Fibroblast of skin of right quadriceps (primary cell): ENCODE measurements at regions not wholly inside any gene's neighbourhood (a gene's known extent, or its start where the extent isn't known, plus 50 kb on each side); places are given as distances from the start of the nearest gene placed in this dataset.

Experiments used
- DNase-seq: peaks from one replicate; pipeline ENCODE4 v3.0.0-alpha.2; 2013

DNA sequence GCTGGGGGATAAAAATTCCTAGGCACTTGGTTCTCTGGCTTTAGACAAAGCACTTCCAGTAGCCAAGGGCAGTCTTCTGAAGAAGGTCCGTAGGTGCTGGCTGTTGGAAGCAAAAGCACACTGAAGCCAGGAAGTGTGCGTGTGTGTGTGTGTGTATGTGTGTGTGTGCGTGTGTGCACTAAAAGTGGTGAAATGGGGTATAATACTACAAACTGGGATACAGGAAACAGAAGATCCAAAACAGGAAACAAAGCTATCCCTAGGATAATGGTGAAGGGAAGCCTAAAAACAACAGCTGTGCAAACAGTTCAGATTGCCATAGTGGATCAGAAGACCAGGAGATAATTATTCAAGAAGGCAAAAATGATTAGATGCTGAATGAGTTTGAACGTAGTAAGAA, 103.4 kb downstream of the IL20RB start:
- DNase-seq: no peak

DNA sequence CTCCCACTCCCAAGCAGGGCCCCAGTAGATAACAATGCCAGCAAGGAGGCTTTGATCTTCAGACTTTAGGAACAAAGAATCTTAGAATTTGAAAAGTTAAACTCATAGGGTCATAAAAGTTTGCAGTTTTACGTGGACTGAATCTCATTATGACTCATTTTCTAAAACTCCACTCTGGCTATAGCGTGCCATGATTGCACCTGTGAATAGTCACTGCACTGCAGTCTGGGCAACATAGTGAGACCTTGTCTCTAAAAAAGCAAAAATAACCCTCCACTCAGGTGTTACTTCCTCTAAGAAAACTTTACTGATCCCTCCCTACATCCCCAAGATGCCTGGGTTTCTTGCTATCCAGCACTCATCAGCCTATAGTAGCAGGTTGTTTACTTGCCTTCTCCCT, 104.5 kb downstream of the IL20RB start:
- no peak for DNase-seq

DNA sequence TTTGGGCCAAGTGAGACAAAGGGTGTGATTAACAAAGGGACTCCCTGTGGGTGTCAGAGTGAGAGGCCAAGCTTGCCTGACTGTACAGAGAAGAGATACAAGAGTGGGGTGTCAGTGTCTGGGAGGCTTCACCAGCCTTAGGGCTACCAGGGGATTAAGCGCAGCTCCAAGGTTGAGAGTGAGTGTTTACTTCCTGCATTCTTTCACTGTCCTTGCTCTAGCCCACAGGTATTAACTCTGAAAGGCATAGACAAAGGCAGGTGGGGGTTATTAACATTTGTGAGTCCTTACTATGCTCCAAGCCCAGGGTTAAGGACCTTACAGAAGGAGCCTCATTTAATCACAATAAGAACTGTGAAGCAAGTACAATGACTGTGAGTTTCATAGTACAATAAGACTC, 107.6 kb downstream of the IL20RB start:
- no peak for DNase-seq

DNA sequence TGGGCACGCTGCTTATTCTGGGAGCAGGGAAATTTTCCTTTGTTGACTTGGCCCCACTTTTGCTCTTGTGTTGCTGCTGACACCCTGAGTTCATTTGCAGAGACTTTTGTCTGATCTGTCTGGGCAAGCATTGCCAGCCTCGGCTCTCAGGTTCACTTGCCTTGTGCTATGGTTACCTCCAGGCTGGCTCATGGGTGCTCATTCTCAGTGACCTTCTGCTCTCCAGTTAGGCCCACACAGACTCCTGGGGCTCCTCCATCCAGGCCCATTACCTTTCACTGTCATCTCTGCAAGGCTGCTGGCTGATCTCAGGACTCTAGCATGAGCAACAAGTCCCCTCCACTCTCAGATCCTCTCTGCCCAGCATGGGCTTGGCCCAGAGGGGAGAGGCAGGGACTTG, 108.3 kb downstream of the IL20RB start:
- DNase-seq: no peak

DNA sequence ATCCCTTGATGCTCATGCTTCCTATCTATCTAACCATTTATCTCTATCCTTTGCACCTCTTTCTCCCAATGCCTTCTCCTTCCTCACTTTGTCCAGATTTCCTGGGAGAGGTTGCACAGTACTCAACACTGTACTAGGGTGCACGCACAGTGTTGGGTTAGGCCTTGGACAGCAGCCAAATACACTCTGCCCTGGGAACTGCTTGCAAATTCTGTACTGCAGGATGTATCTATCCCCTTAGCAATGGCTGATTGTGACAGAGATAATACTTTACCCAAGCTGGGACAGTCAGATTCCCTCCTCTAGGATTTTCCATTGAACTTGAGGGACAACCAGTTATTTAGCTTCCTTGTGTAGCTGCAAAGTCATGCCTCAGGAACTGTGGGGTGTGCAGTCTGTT, 113.3 kb downstream of the IL20RB start:
- no peak for DNase-seq

DNA sequence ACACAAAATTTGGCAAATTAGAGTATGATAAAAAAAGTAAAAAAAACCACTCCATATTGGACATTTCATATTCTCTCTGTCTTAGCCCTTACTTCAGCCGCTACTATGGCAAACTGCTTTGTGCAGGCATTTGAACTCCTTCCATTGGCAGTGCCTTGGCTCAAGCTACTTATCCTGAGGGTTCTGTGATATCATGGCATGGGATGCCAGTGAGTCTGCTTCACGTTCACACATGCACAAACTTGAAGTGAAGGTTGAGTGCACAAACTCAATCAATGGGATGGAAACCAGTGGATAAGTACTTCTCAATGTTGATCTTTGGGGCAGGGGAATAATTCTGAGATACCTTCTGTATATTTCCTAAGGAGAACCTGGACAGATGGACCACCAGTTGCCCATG, 117.2 kb downstream of the IL20RB start:
- DNase-seq: no peak

DNA sequence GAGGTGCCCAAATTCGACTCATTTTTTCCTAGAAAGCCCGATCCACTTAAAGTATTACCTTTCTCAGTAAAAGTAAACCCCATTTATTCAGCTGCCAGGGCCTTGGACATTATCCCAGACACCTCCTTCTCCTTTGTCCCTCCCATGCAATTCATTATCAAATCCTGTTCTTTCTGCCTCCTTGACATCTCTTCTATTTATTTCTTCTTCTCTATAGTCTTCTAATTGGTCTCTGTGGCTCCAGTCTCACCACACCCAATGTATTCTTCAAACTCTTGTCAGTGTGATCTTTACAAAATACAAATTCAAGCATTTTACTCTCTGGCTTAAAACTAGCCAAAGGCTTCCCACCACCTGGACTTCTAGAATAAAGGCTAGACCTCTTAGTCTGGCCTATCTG, 120.3 kb downstream of the IL20RB start:
- no peak for DNase-seq

DNA sequence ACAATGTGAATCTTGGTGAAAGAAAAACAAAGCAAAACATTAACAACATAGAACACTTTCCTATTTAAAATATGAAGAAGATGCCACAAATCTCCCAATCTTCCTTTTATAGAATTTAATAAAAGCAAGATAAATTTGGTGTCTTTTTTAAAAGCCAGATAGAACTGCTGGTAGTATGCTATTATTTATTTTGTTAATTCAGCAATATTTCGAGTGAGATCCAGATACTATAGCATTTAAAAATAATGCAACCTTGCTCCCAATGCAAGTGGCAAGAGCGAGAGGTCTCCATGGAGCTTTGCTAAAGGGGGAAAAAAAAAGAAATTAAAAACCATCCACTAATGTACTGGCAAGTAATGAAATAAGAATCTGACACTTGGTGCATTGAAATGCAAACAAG, 121.8 kb downstream of the IL20RB start:
- no peak for DNase-seq

DNA sequence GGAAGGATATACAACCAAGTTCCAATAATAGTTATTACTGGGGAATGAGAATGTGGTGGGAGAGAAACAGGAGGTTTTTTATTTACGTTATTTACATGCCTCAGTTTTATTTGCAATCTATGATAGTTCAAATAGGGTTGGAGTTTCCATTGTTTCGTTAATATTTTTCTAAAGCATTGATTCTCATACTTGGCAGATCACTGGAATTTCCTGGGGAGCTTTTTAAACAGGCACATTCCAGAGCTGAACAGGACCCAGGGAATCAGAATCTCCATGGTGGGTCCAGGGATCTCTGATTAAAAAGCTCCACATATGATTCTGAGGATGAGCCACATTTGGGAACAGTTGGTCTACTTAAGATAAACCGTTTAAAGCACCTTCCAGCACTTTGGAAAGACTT, 123.9 kb downstream of the IL20RB start:
- no peak for DNase-seq

DNA sequence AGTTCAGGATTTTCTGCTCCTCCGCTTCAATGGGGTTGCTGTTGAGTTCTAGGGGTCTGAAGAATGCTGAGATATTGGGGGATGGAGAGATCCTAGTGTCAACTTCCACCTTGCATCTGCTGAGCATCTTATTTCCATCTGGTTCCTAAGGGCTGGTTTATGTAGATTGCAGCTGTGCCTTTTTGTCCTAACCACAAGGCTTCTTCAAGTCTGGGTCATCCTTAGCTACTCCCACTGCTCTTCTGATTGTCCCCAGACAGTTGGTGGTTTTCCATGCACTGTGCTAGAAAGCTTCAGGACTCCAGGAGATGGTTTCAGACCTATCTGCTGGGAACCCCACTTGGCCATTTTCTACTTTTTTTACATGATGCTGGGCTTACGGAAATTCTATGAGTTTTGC, 125.0 kb downstream of the IL20RB start:
- DNase-seq: no peak

DNA sequence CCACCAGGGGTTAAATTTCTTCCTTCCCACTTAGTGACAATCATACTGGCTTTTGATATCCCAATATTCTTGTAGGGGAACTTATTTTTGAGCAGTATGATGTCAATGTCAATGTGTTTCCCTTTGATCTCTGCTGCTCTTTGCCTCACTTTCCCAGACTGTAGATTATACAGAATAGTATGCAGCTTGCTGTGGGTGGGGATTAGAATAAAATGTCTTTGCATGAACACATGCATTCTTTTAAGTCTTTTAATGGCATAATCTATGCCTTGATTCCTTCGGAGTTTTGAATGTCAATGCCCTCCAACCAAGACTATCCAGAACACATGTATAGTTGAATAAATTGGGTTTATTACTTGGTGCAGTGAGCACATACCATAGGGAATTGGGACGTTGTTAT, 125.5 kb downstream of the IL20RB start:
- no peak for DNase-seq

DNA sequence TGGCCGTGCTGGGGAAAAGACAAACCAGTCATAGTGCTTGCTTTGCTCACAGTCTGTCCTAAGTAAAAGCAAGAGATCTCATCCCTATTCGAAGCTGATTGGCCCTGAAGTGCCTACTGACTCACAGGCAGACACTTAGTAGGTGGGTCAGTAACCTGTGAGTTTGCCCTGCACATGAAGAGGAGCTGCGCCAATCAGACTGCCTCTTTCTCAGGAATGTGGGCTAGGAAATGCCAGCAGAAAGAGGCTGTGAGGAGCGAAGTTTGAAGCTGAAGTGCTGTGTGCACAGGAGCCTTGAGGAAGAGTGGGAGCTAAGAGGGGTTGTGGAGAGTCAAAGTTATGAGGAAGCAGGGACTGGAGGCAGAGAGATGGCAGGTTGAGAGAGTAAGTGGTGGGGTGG, 126.8 kb downstream of the IL20RB start:
- DNase-seq: no peak

DNA sequence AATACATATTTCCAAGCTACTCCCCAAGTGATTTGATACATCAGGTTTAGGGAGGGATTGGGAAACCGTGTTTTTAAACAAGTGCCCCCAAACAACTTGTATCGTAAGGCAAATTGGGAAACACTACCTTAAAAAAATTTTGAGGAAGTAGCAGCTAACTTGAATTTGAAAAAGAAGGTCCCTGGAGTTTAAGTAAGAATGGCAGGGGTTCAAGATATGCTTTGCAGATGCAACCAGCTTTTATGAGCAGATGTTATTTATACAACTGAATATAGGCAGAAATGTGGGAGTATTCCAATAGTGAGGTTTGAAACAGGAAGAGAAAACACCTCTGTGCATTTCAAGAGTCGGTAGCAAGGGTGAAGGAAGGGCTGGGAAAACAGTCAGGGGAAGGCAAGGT, 139.6 kb downstream of the IL20RB start:
- no peak for DNase-seq

DNA sequence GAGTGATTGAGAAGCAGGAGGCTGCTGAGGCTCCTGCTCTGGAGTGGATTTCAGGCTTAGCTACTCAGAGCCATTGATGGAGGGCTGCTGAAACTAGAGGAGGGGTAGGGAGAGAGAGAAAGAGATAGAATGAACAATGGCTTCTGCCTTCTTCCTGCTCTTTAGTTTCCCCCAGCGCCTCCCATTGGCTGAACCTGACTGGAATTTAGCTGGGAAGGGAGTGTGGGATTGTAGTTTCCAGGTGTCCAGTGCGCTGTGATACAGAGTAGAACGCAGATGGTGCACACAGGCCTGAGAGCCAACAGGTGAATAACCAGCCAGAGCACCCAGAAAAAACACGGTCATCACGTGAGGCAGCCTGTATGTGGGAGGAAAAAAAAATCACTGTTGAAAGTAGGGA, 140.1 kb downstream of the IL20RB start:
- no peak for DNase-seq

DNA sequence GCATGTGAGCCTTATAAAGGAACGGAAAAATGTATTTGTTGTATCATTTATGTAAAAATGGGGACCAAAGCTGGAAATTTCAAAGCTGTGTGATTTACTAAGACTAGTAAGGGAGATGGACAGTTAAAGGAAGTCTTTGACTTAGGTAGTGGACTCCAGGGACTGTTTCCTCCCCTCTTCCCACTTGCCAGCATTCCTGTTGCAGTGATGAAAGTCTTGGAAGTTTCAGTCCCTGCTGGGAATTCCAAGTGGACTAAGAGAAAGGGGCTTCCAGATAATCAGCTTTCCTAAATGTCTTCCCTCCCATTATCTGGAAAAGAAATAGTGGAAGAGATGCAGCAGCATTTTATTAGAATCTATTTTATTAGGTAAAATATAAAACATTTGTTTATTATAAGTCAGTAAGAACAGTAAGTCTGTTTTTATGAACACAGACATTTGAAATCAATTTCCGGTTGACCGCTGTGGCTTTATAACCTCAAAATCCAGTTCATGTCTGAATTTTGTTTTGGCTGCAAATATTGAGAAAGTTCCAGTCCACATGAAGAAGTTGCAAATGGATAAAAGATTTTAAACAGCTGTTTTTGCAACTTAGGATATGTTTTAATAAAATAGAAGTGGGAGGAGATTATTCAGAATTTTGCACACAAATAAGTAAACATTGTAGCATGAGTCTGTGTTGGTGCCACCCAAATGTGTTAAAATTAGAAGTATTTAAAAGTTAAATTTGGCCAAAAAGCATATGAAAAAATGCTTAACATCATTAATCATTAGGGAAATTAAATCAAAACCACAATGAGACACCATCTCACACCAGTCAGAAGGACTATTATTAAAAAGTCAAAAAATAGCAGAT, 141.8 kb downstream of the IL20RB start:
- DNase-seq: no peak

DNA sequence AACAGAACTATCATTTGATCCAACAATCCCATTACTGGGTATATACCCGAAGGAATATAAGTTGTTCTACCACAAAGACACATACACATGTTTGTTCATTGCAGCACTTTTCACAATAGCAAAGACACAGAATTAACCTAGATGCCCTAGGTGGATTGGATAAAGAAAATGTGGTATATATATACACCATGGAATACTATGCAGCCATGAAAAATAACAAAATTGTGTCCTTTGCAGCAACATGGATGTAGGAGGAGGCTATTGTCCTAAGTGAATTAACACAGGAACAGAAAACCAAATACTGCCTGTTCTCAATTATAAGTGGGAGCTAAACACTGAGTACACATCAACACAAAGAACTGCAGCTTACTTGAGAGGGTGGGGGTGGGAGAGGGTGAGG, 142.5 kb downstream of the IL20RB start:
- no peak for DNase-seq

DNA sequence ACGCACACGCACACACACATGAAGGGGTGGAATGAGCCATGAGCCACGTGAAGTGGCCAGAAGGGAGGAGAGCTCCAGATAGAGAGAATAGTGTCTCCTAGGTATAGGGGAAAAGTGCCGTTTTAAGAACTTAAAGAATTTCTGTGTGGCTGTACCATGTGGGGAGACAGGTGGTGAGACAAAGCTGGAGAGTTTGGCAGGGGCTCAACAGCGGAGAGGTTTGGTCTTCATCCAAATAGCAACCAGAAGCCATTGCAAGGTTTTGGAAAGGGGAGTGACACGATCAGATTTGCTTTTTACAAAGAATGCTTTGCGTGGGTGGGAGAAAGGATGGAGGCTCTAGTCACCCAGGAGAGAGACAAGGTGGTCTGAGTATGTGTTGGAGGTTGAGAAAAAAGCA, 146.0 kb downstream of the IL20RB start:
- DNase-seq: no peak

DNA sequence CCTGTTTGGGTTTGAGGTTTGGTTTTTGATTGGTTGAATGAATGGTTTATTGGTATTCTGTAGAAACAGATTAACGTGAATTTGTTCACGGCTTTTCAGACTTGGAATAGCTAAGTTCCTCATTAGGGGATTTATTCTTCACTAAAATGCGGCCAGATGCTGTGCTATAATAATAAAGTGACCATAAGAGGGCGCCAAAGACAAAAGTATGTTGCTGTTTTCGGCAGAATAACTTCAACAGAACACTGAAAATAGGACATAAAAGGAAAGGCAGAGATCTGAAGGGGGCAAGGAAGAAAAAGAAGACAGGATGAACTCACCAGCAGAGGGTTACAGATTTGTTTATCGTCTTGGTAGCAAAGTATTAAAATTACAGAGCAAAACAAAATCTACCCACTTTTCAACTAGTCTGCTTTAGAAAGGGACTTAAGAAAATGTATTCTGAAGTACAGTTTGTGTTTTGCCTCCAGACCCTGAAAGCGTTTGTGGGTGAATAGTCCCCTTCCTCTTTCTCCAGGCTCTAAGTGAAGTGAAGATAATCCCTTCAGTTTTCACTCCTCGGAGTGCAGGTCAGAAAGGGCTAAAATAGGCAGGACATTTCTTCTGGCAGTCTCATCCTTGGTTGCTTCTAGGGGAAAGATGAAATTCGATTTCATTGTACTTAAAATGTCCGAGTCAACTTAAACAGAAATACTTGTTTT, 147.6 kb downstream of the IL20RB start:
- peak; percentile 51 for DNase-seq

DNA sequence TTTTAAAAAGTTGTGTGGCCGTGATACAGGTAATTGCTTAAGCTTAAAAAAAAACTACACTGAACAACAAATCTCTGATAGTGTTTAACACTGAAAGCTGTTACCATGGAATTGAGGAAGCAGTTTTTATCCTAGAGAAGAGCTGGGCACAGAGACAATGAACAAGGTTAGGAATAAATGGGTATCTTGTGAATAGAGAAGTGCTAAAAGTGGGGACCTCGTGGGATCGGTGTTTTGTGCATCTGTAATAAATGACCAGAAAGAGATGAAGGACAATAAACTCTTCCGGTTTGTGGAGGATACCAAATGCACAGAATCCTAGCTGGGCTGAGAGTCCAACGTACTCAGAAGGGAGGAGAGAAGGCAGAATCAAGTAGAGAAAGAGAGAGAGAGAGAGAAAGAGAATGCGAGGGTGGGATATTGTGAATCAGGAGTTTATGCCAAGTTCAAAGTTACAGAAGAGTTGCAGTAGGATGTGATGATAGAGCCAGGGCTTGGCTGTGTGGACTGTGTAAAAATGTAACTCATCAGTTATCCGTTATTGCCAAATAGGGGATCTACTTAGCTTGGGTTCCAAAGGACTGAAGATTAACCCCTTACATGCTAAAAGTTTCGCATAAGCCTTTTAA, 148.9 kb downstream of the IL20RB start:
- no peak for DNase-seq

DNA sequence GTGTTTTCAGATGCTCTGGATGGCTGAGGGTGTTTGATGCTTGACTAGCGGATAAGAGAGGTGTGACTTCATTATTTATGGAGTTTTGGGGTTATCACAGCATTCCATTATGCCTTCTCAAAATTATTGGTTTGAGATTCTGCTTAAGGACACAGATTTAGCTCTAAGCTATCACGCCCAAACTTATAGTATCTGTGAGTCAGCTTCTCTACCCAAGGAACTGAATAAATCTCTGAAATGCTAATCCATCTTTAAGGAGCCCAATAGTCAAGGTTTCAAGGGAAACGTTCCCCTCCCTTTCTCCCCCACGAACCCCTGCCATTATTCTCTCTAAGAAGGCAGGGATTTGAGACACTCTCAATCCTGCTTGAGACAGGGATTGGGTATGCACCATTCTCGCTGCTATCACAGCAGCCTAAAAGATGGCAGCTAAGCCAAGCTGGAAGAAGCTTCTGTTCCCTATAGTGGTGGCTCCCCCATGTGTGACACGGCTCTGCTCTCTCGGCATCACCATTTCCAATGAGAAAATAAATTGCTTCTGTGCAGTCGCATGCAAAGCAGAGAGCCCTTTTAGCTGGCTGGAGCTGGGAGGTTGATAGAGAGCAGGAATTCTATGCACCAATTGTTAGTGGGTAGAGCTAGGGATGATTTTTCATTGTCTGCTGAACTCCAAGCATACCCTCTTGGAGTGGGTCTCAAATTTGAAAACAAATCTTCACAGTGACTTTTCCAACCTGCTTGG, 151.1 kb downstream of the IL20RB start:
- no peak for DNase-seq

DNA sequence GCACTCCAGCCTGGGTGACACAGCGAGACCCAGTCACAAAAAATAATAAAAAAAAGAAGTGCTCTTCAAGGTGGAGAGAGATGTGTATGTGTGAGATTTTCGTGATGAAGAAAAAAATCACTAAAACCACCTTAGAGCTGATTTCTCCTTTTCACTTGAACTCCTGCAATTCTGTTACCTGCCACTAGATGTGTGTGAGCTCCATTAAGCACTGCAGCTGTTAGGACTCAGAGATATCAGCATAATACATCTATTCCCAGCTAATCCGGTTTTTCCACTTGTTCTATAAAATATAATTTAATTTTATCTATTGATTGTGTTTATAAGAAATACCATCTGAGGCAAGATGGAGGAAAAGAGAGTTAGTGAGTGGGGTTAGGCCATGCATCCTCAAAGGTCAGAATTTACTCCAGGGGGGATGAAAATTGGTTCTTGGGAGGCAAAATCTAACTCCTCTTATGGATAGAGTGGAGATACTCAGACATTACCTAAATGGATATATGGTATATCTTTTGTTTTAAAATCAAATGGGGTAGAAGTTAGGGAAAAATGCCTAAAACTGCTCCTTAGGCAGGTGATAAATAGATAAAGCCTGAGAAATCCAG, 152.7 kb downstream of the IL20RB start:
- DNase-seq: peak; percentile 13

DNA sequence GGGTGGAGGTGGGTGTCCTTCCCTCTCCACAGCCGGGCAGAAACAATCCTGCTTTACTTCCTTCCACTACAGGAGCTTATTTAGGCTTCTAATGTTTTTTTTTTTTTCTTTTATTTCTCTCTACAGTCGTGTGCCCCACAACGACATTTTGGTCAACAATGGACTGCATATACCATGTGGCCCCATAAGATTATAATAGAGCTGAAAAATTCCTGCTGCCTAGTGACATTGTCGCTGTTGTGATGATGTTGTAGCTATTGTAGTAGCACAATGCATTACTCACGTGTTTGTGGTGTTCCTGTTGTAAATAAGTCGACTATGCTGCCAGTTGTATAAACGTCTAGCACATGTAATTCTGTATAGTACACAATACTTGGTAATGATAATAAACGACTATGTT, 153.7 kb downstream of the IL20RB start:
- no peak for DNase-seq

DNA sequence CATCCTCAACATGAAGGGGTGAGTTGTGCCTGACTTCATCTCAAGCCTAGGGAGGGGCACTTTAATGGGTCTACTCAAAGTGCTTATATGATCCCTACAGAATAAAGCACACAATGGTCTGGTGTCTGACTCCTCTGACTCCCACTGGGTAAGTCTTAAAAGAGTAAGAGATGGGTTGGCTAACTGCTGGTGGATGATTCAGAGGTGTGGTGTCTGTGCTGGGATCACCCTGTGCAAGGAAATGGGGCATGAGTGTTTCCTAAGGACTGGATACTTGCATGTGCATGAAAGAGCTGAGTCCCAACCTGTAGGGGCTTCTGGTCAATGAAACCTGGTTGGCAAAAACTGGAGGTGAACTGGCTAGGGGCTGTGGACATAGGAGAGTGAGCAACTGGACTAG, 158.8 kb downstream of the IL20RB start:
- no peak for DNase-seq
